Stomach (tissue), 4 donors: ENCODE measurements at regions not wholly inside any gene's neighbourhood (a gene's known extent, or its start where the extent isn't known, plus 50 kb on each side); places are given as distances from the start of the nearest gene placed in this dataset.

Experiments
- POLR2A ChIP-seq, 4 donors: fragments of 450-650 bp; IDR thresholded peaks; one replicate each; pipeline ENCODE4 v1.6.1; 2016; ENCODE audit warnings: antibody characterized with exemption in 4 of 4, control low read depth in 2 of 4, mild to moderate bottlenecking in 1 of 4, moderate library complexity in 1 of 4
- TF ChIP-seq, protein P1 (sequence below), 7 experiments: fragments of 450-650 bp in 4 of 7; fragments of 200-600 bp in 3 of 7; sonication (generic) in 3 of 7; IDR thresholded peaks; one replicate each; pipeline ENCODE4 v1.5.1; 2016 to 2019; ENCODE audit warnings: antibody characterized with exemption in 7 of 7, control low read depth in 2 of 7, mild to moderate bottlenecking in 1 of 7

- TF ChIP-seq, protein P1, sequence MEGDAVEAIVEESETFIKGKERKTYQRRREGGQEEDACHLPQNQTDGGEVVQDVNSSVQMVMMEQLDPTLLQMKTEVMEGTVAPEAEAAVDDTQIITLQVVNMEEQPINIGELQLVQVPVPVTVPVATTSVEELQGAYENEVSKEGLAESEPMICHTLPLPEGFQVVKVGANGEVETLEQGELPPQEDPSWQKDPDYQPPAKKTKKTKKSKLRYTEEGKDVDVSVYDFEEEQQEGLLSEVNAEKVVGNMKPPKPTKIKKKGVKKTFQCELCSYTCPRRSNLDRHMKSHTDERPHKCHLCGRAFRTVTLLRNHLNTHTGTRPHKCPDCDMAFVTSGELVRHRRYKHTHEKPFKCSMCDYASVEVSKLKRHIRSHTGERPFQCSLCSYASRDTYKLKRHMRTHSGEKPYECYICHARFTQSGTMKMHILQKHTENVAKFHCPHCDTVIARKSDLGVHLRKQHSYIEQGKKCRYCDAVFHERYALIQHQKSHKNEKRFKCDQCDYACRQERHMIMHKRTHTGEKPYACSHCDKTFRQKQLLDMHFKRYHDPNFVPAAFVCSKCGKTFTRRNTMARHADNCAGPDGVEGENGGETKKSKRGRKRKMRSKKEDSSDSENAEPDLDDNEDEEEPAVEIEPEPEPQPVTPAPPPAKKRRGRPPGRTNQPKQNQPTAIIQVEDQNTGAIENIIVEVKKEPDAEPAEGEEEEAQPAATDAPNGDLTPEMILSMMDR (IDR thresholded peaks at IDR 0.05) = no peak
- TF ChIP-seq POLR2A (IDR thresholded peaks at IDR 0.05) = no peak
Observed at GRCh38 chr4:114100288-114101031, 121.0 kb upstream of the ARSJ start.
